ENCODE measurements at regions not wholly inside any gene's neighbourhood (a gene's known extent, or its start where the extent isn't known, plus 50 kb on each side); places are given as distances from the start of the nearest gene placed in this dataset.
"Not testable (repeated sequence)": the region's sequence is repeated elsewhere in the genome, so short reads cannot be mapped to it uniquely, and the experiment has no call there.

GRCh38 chr6:16822529-16822928, 61.3 kb upstream of the ATXN1 start:
- no peak for DNase-seq

- no peak for DNase-seq
Measured at GRCh38 chr6:16821834-16822264, 60.6 kb upstream of the ATXN1 start.

DNA sequence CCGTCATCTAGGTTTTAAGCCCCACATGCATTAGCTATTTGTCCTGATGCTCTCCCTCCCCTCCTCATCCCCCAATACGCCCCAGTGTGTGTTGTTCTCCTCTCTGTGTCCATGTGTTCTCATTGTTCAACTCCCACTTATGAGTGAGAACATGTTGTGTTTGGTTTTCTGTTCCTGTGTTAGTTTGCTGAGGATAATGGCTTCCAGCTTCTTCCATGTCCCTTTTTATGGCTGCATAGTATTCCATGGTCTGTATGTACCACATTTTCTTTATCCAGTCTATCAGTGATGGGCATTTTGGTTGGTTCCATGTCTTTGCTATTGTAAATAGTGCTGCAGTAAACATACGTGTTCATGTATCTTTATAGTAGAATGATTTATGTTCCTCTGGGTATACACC, 59.0 kb upstream of the ATXN1 start:
- DNase-seq: not testable (repeated sequence)

GRCh38 chr6:16819752-16820151, 58.5 kb upstream of the ATXN1 start:
- no peak for DNase-seq

DNA sequence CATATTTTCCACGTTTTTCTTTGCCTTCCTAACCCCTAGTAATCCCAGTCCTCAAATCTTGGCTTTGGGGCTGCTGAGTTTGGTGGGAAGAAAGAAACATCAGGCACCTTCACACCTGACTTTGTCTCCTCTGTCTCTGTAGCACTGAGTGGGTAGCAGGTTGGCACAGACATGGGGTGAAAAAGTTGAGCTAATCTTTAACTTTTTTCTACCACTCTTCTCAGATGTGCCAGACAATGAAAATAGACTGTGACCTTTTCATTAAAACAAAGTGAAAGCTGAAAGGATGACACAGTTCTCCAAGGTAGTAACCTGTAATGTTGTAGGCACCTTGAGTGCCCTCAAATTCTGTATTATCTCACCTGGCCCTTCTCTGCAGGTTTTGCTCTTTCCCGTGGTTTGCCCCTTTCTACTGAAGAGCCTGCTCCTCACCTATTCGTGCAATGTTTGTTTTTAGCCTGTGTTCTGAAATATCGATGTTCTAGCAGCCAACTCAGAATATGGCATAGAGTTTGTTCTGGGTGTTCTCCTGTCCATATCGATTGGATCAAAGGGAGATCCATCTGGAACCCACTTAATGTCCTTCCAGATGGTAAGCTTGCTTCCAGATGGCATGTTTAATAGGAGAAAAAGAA, 57.8 kb upstream of the ATXN1 start:
- no peak for DNase-seq

GRCh38 chr6:16817594-16817993, 56.3 kb upstream of the ATXN1 start:
- DNase-seq: no peak

- DNase-seq: no peak
Measured at GRCh38 chr6:16816891-16817290, 55.6 kb upstream of the ATXN1 start.

- no peak for DNase-seq
Measured at GRCh38 chr6:16812993-16813392, 51.7 kb upstream of the ATXN1 start.

DNA sequence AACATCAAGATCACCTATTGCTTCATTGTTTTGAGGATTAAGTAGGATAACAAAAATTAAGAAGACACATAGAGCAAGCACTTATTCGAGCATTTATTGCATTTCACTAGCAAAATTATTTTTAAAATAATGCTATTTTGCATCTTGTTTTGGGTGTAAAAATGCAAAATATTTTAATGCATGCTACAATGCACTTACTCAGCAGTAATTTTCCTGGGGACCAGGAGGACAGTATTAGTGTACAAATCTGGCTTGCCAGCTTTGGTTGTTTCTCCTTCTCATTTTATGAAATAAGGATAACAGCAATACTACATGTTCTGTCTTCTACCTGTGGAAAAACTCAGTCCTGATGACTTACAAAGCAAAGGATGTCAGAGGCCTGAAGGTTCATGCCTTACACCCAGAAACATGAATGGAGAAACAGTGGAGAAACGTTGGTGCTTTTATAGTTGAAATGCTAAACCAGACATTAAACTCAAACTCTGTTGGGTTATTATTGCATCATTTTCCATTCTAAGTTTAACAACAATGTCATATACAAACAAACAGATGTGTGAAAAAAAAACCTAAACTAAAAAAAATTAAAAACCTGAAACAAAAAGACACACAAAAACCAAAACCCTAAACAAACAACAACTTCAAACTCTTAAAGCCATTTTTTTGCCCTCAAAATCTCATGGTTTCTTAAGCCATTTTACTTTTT, 50.2 kb upstream of the ATXN1 start:
- DNase-seq: no peak
